ENCODE measurements at regions not wholly inside any gene's neighbourhood (a gene's known extent, or its start where the extent isn't known, plus 50 kb on each side); places are given as distances from the start of the nearest gene placed in this dataset.

DNA sequence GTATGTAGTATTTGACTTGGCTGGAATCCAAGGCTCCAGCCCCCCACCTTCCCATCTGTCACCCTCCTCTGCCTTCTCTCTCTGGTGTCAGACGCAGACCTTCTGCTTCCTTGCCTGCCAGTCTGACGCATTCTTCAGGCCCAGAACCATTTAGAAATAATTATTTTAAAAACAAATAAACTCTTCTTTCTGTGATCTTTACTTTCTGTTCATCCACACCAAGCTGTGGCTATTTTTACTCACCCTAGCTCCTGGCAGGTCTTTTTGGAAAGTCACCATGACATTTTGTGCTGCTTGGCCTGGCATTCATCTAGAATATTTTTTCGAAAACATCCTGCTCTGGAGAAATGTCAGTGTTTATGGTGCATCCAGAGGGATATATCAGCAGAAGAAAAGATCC lies 330.7 kb upstream of the ASIC2 start:
- TF ChIP-seq, protein P1, sequence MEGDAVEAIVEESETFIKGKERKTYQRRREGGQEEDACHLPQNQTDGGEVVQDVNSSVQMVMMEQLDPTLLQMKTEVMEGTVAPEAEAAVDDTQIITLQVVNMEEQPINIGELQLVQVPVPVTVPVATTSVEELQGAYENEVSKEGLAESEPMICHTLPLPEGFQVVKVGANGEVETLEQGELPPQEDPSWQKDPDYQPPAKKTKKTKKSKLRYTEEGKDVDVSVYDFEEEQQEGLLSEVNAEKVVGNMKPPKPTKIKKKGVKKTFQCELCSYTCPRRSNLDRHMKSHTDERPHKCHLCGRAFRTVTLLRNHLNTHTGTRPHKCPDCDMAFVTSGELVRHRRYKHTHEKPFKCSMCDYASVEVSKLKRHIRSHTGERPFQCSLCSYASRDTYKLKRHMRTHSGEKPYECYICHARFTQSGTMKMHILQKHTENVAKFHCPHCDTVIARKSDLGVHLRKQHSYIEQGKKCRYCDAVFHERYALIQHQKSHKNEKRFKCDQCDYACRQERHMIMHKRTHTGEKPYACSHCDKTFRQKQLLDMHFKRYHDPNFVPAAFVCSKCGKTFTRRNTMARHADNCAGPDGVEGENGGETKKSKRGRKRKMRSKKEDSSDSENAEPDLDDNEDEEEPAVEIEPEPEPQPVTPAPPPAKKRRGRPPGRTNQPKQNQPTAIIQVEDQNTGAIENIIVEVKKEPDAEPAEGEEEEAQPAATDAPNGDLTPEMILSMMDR (IDR thresholded peaks at IDR 0.05; ENCODE audit: low read length): no peak
- TF ChIP-seq EZH2 (optimal IDR thresholded peaks at IDR 0.05; ENCODE audit: low read depth, low read length) (no peak), EZH2phosphoT487 (IDR thresholded peaks at IDR 0.05; ENCODE audit: low read length) (no peak)

Measured in MM.1S (cell line).